Activated naive CD4-positive, alpha-beta T cell treated with anti-CD3 and anti-CD28 coated beads, Interleukin-2, amount 50 U/mL, for 16 hours (primary cell): ENCODE measurements at regions not wholly inside any gene's neighbourhood (a gene's known extent, or its start where the extent isn't known, plus 50 kb on each side); places are given as distances from the start of the nearest gene placed in this dataset.
A peak's percentile ranks its signal among the peaks of the same experiment; 100 is the strongest.
"Not testable (repeated sequence)": the region's sequence is repeated elsewhere in the genome, so short reads cannot be mapped to it uniquely, and the experiment has no call there.

Source experiments
- DNase-seq: peaks from one replicate; pipeline ENCODE4 v3.0.0-alpha.2; 2020

- DNase-seq: no peak
Measured at GRCh38 chr20:53872081-53872541, 198.3 kb downstream of the BCAS1 start.

GRCh38 chr20:53871541-53871940, 198.9 kb downstream of the BCAS1 start:
- no peak for DNase-seq

GRCh38 chr20:53870426-53871315, 199.7 kb downstream of the BCAS1 start:
- no peak for DNase-seq

GRCh38 chr20:53869466-53870258, 200.7 kb downstream of the BCAS1 start:
- DNase-seq: peak; percentile 68

GRCh38 chr20:53867741-53868351, 202.5 kb downstream of the BCAS1 start:
- no peak for DNase-seq

- DNase-seq: no peak
Measured at GRCh38 chr20:53866794-53867740, 203.3 kb downstream of the BCAS1 start.

GRCh38 chr20:53865901-53866793, 204.2 kb downstream of the BCAS1 start:
- no peak for DNase-seq

GRCh38 chr20:53864765-53865683, 205.4 kb downstream of the BCAS1 start:
- not testable (repeated sequence) for DNase-seq

GRCh38 chr20:53863923-53864641, 206.3 kb downstream of the BCAS1 start:
- DNase-seq: not testable (repeated sequence)

- DNase-seq: not testable (repeated sequence)
Measured at GRCh38 chr20:53863535-53863922, 206.9 kb downstream of the BCAS1 start.

- not testable (repeated sequence) for DNase-seq
Measured at GRCh38 chr20:53863039-53863438, 207.4 kb downstream of the BCAS1 start.

- not testable (repeated sequence) for DNase-seq
Measured at GRCh38 chr20:53862490-53862889, 207.9 kb downstream of the BCAS1 start.

GRCh38 chr20:53862136-53862397, 208.3 kb downstream of the BCAS1 start:
- not testable (repeated sequence) for DNase-seq

- DNase-seq: no peak
Measured at GRCh38 chr20:53859684-53860083, 210.7 kb downstream of the BCAS1 start.

- not testable (repeated sequence) for DNase-seq
Measured at GRCh38 chr20:53859009-53859408, 211.4 kb downstream of the BCAS1 start.

- DNase-seq: not testable (repeated sequence)
Measured at GRCh38 chr20:53858516-53858915, 211.9 kb downstream of the BCAS1 start.

- no peak for DNase-seq
Measured at GRCh38 chr20:53857723-53858236, 212.6 kb downstream of the BCAS1 start.

GRCh38 chr20:53856300-53857295, 213.8 kb downstream of the BCAS1 start:
- no peak for DNase-seq
